A549 (cell line): ENCODE measurements at regions not wholly inside any gene's neighbourhood (a gene's known extent, or its start where the extent isn't known, plus 50 kb on each side); places are given as distances from the start of the nearest gene placed in this dataset.
A peak's percentile ranks its signal among the peaks of the same experiment; 100 is the strongest.

ENCODE experiments used
- ATAC-seq, 2 experiments: fragments of 200-7000 bp in 1 of 2; fragments of >200 bp in 1 of 2; cut with Nextera tagmentation in 1 of 2; cut with Tn5 transposase in 1 of 2; 3 replicates each; pipeline versions ENCODE4 v1.8.0 to v1.9.1; 2018 to 2020; ENCODE audit warnings: mild to moderate bottlenecking in 1 of 2, moderate library complexity in 1 of 2
- CTCF ChIA-PET: fragments of 300-600 bp; sonication (Branson Sonifier 250); formaldehyde crosslinking; extraction: SDS; loops from one replicate; lab custom pipeline; 2021; ENCODE audit warnings: antibody characterized with exemption, inconsistent platforms; lab: Yijun Ruan, JAX
- POLR2A ChIA-PET: fragments of 350-600 bp; formaldehyde crosslinking; extraction: SDS; loops from one replicate; lab custom pipeline; 2021; ENCODE audit warnings: antibody characterized with exemption, inconsistent platforms; lab: Yijun Ruan, JAX
- DNase-seq, 2 experiments: peaks; one replicate each; pipeline versions ENCODE4 v3.0.0 to v3.0.0-alpha.2; 2011 to 2016; ENCODE audit warnings: low read depth in 1 of 2, low spot score in 1 of 2
- FAIRE-seq: peaks from 2 replicates; lab custom pipeline; 2011; peaks lifted over from hg19 to GRCh38; lab: Jason Lieb, UNC
- H3K27ac ChIP-seq, 2 experiments: fragments of >200 bp; sonication (Bioruptor Twin); formaldehyde crosslinking; 3 replicates each; pipeline ENCODE4 v1.5.1; 2016 to 2017
- H3K4me1 ChIP-seq: fragments of >200 bp; sonication (Bioruptor Twin); formaldehyde crosslinking; 3 replicates; pipeline ENCODE4 v1.6.1; 2016
- H3K4me2 ChIP-seq: fragments of >200 bp; sonication (Bioruptor Twin); formaldehyde crosslinking; 3 replicates; pipeline ENCODE4 v1.6.1; 2016
- H3K4me3 ChIP-seq: fragments of >200 bp; sonication (Bioruptor Twin); formaldehyde crosslinking; 3 replicates; pipeline ENCODE4 v1.5.1; 2016
- H3K9me3 ChIP-seq: fragments of >200 bp; sonication (Bioruptor Twin); formaldehyde crosslinking; 3 replicates; pipeline ENCODE4 v1.6.1; 2016
- CHD2 ChIP-seq: fragments of 150-350 bp; IDR thresholded peaks from 2 replicates; pipeline ENCODE4 v1.6.1; 2014; ENCODE audit warnings: low read length; ENCODE audit not compliant: partially characterized antibody
- CHD4 ChIP-seq: fragments of 200-600 bp; sonication (generic); IDR thresholded peaks from 2 replicates; pipeline ENCODE4 v1.6.1; 2016; ENCODE audit warnings: antibody characterized with exemption, mild to moderate bottlenecking, borderline replicate concordance
- FOSB ChIP-seq: fragments of 250-450 bp; sonication (Bioruptor Pico); IDR thresholded peaks from 2 replicates; pipeline ENCODE4 v1.5.0; 2020; ENCODE audit warnings: mild to moderate bottlenecking, moderate library complexity
- FOSL2 ChIP-seq, 2 experiments: fragments of 450-650 bp in 1 of 2; fragments of >200 bp in 1 of 2; sonication (Bioruptor Twin) in 1 of 2; formaldehyde crosslinking; IDR thresholded peaks; 2 replicates each; pipeline versions ENCODE4 v1.5.0 to v1.6.1; 2016 to 2020; ENCODE audit warnings: mild to moderate bottlenecking in 1 of 2, moderate library complexity in 1 of 2
- HOXA7 ChIP-seq: fragments of 250-450 bp; sonication (Bioruptor Pico); IDR thresholded peaks from 2 replicates; pipeline ENCODE4 v1.5.0; 2020; ENCODE audit warnings: mild to moderate bottlenecking, moderate library complexity
- KDM1A ChIP-seq: fragments of 200-600 bp; sonication (generic); IDR thresholded peaks from 2 replicates; pipeline ENCODE4 v1.6.1; 2016; ENCODE audit warnings: low read depth, mild to moderate bottlenecking
- MYC ChIP-seq: IDR thresholded peaks from 2 replicates; pipeline ENCODE4 v1.6.1; 2012; ENCODE audit warnings: mild to moderate bottlenecking, inconsistent platforms, low read length, improper control_type of control experiment, borderline replicate concordance
- NFE2L2 ChIP-seq: fragments of 150-350 bp; conservative IDR thresholded peaks from 2 replicates; pipeline ENCODE4 v1.6.1; 2014; ENCODE audit warnings: low read length
- NPAS2 ChIP-seq: fragments of 250-450 bp; sonication (Bioruptor Pico); IDR thresholded peaks from 2 replicates; pipeline ENCODE4 v1.8.0; 2022; ENCODE audit warnings: mild to moderate bottlenecking, moderate library complexity, borderline replicate concordance
- NR3C1 ChIP-seq: fragments of >200 bp; sonication (Bioruptor Twin); formaldehyde crosslinking; IDR thresholded peaks from 3 replicates; pipeline ENCODE4 v1.6.1; 2017
- PHF8 ChIP-seq: fragments of 200-600 bp; sonication (generic); IDR thresholded peaks from 2 replicates; pipeline ENCODE4 v1.6.1; 2016; ENCODE audit warnings: low read depth, mild to moderate bottlenecking, antibody characterized with exemption, moderate library complexity, borderline replicate concordance
- RARB ChIP-seq: fragments of 250-450 bp; sonication (Bioruptor Pico); IDR thresholded peaks from 2 replicates; pipeline ENCODE4 v1.8.0; 2021; ENCODE audit warnings: mild to moderate bottlenecking, moderate library complexity
- RNF2 ChIP-seq: fragments of 200-600 bp; sonication (generic); IDR thresholded peaks from 2 replicates; pipeline ENCODE4 v1.6.1; 2016; ENCODE audit warnings: low read depth, mild to moderate bottlenecking, antibody characterized with exemption, moderate library complexity, borderline replicate concordance
- SMC3 ChIP-seq: fragments of >200 bp; sonication (Bioruptor Twin); formaldehyde crosslinking; IDR thresholded peaks from 3 replicates; pipeline ENCODE4 v1.6.1; 2018; ENCODE audit warnings: inconsistent platforms
- SREBF2 ChIP-seq: fragments of 450-650 bp; IDR thresholded peaks from 2 replicates; pipeline ENCODE4 v1.6.1; 2014; ENCODE audit warnings: mild to moderate bottlenecking, moderate library complexity
- TP53 ChIP-seq: fragments of 250-450 bp; sonication (Bioruptor Pico); IDR thresholded peaks from 2 replicates; pipeline ENCODE4 v1.5.0; 2021; ENCODE audit warnings: mild to moderate bottlenecking, moderate library complexity
- ZC3H11A ChIP-seq: fragments of 450-650 bp; IDR thresholded peaks from 2 replicates; pipeline ENCODE4 v1.6.1; 2014; ENCODE audit warnings: antibody characterized with exemption, mild to moderate bottlenecking
- ZSCAN20 ChIP-seq: fragments of 250-450 bp; sonication (Bioruptor Pico); IDR thresholded peaks from 2 replicates; pipeline ENCODE4 v1.8.0; 2022; ENCODE audit warnings: mild to moderate bottlenecking, moderate library complexity
- WGBS: methylation state at CpG from one replicate; pipeline ENCODE4 v1.1.6; 2017; ENCODE audit errors: missing lambda C conversion rate; 5-methylcytosine and 5-hydroxymethylcytosine counted together
- TF ChIP-seq, protein P1 (sequence below): fragments of >200 bp; sonication (Bioruptor Twin); formaldehyde crosslinking; IDR thresholded peaks from 3 replicates; pipeline ENCODE4 v1.5.1; 2016
- TF ChIP-seq, protein P2 (sequence below): fragments of 250-450 bp; sonication (Bioruptor Pico); IDR thresholded peaks from 2 replicates; pipeline ENCODE4 v1.5.0; 2021; ENCODE audit warnings: mild to moderate bottlenecking, moderate library complexity, borderline replicate concordance
- TF ChIP-seq, protein P3 (sequence below): IDR thresholded peaks from 2 replicates; pipeline ENCODE4 v1.6.1; 2012

DNA sequence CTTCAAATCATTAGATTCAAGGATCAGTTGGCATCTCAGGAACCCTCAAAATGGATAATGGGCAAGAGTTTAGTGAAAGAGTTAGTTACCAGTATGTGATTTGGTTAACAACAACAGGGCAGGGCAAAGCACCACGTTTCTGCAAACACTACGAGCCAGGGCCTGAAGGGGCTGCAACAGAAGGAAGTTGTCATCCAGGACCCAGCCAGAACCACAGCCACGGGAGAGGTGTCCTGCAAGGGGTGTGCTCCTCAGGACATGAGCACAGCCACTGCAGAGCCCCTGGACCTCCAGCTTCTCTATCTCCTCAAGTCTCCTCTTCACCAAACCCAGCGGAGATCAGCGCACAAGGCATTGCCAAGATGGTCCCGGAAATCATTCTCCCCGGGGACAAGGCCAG lies 173.3 kb upstream of the PIEZO2 start:
- Histone ChIP-seq H3K4me1 (peaks cover 31% of the 10 kb centered on the region), H3K4me3 (no peak overlapping the region), H3K9me3 (no peaks in the 10 kb centered on the region), H3K27ac (peak overlapping the region; percentile 54 to 73; a peak in 5 of 6 replicates), H3K4me2 (peak overlapping the region; percentile 69; the same call in 1 of the 3 replicates)
- 67% methylated on average over 7 of the region's 7 CpGs for WGBS
- POLR2A ChIA-PET = no interaction called here
- DNase-seq = peak in 1 of 2 experiments; percentile 6
- no peak for FAIRE-seq
- peak; percentile 33 to 63; a peak in 4 of 6 replicates for ATAC-seq
- CTCF ChIA-PET = interaction anchor here (1.2 to 4.8 kb wide), 2 partner anchors 11 to 229 kb away, joined by 4 to 32 read pairs; no protein-coding TSS in a partner anchor
- no peak for TF ChIP-seq SMC3
- no peak for TF ChIP-seq CHD4
- no peak for TF ChIP-seq KDM1A
- TF ChIP-seq FOSL2 (IDR thresholded peaks at IDR 0.05) = no peak
- no peak for TF ChIP-seq FOSL2 (CRISPR knock-in tag; IDR thresholded peaks at IDR 0.05)
- TF ChIP-seq TP53 (CRISPR knock-in tag) = no peak
- no peak for TF ChIP-seq HOXA7
- TF ChIP-seq, protein P1, sequence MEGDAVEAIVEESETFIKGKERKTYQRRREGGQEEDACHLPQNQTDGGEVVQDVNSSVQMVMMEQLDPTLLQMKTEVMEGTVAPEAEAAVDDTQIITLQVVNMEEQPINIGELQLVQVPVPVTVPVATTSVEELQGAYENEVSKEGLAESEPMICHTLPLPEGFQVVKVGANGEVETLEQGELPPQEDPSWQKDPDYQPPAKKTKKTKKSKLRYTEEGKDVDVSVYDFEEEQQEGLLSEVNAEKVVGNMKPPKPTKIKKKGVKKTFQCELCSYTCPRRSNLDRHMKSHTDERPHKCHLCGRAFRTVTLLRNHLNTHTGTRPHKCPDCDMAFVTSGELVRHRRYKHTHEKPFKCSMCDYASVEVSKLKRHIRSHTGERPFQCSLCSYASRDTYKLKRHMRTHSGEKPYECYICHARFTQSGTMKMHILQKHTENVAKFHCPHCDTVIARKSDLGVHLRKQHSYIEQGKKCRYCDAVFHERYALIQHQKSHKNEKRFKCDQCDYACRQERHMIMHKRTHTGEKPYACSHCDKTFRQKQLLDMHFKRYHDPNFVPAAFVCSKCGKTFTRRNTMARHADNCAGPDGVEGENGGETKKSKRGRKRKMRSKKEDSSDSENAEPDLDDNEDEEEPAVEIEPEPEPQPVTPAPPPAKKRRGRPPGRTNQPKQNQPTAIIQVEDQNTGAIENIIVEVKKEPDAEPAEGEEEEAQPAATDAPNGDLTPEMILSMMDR = no peak

DNA sequence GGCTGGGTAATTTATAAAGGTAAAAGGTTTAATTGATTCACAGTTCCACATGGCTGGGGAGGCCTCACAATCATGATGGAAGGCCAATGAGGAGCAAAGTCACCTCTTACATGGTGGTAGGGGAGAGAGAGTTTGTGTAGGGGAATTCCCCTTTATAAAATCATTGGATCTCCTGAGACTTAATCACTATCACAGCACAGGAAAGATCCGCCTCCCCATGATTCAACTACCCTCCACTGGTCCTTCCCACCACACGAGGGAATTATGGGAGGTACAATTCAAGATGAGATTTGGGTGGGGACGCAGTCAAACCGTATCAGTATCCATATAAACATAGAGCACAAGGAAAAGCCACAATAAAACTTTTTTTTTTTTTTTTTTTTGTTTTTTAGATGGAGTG lies 172.6 kb upstream of the PIEZO2 start:
- ChIA-PET CTCF (interaction anchor here (1.1 to 4.8 kb wide), 2 partner anchors 11 kb away, joined by 5 to 32 read pairs; no protein-coding TSS in a partner anchor), POLR2A (no interaction called here)
- Histone ChIP-seq H3K4me1 (peaks cover 31% of the 10 kb centered on the region), H3K4me3 (no peak overlapping the region), H3K4me2 (no peak overlapping the region), H3K27ac (no peak overlapping the region), H3K9me3 (no peaks in the 10 kb centered on the region)
- DNase-seq (no peak), ATAC-seq (no peak), FAIRE-seq (no peak)
- no peak for TF ChIP-seq FOSL2 (IDR thresholded peaks at IDR 0.05)
- TF ChIP-seq FOSL2 (CRISPR knock-in tag; IDR thresholded peaks at IDR 0.05) = no peak
- no peak for TF ChIP-seq MYC
- no peak for TF ChIP-seq NFE2L2
- no peak for TF ChIP-seq SREBF2
- no peak for TF ChIP-seq NR3C1
- no peak for TF ChIP-seq PHF8
- no peak for TF ChIP-seq FOSB (CRISPR knock-in tag)
- no peak for TF ChIP-seq ZC3H11A
- TF ChIP-seq, protein P1 = no peak
- TF ChIP-seq KDM1A = no peak
- TF ChIP-seq ZSCAN20 (CRISPR knock-in tag) = no peak
- TF ChIP-seq, protein P2, sequence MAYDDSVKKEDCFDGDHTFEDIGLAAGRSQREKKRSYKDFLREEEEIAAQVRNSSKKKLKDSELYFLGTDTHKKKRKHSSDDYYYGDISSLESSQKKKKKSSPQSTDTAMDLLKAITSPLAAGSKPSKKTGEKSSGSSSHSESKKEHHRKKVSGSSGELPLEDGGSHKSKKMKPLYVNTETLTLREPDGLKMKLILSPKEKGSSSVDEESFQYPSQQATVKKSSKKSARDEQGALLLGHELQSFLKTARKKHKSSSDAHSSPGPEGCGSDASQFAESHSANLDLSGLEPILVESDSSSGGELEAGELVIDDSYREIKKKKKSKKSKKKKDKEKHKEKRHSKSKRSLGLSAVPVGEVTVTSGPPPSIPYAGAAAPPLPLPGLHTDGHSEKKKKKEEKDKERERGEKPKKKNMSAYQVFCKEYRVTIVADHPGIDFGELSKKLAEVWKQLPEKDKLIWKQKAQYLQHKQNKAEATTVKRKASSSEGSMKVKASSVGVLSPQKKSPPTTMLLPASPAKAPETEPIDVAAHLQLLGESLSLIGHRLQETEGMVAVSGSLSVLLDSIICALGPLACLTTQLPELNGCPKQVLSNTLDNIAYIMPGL (CRISPR knock-in tag) = no peak
- TF ChIP-seq, protein P3, sequence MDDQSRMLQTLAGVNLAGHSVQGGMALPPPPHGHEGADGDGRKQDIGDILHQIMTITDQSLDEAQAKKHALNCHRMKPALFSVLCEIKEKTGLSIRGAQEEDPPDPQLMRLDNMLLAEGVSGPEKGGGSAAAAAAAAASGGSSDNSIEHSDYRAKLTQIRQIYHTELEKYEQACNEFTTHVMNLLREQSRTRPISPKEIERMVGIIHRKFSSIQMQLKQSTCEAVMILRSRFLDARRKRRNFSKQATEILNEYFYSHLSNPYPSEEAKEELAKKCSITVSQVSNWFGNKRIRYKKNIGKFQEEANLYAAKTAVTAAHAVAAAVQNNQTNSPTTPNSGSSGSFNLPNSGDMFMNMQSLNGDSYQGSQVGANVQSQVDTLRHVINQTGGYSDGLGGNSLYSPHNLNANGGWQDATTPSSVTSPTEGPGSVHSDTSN = no peak
- TF ChIP-seq NPAS2 = no peak
- no peak for TF ChIP-seq CHD2
- TF ChIP-seq RARB = no peak
- TF ChIP-seq RNF2 = no peak
- WGBS = 60% methylated on average over 4 of the region's 4 CpGs
